Gastroesophageal sphincter (tissue), 3 donors: ENCODE measurements at regions not wholly inside any gene's neighbourhood (a gene's known extent, or its start where the extent isn't known, plus 50 kb on each side); places are given as distances from the start of the nearest gene placed in this dataset.

Experiments used
- POLR2AphosphoS5 ChIP-seq: sonication (generic); formaldehyde crosslinking; IDR thresholded peaks from one replicate; pipeline ENCODE4 v1.6.1; 2017; ENCODE audit warnings: antibody characterized with exemption
- TF ChIP-seq, protein P1 (sequence below), 4 experiments: fragments of 200-600 bp in 2 of 4; fragments of 450-650 bp in 2 of 4; sonication (generic) in 1 of 4; IDR thresholded peaks; one replicate each; pipeline ENCODE4 v1.5.1; 2017 to 2019; ENCODE audit warnings: antibody characterized with exemption in 4 of 4, mild to moderate bottlenecking in 2 of 4, moderate library complexity in 2 of 4

DNA sequence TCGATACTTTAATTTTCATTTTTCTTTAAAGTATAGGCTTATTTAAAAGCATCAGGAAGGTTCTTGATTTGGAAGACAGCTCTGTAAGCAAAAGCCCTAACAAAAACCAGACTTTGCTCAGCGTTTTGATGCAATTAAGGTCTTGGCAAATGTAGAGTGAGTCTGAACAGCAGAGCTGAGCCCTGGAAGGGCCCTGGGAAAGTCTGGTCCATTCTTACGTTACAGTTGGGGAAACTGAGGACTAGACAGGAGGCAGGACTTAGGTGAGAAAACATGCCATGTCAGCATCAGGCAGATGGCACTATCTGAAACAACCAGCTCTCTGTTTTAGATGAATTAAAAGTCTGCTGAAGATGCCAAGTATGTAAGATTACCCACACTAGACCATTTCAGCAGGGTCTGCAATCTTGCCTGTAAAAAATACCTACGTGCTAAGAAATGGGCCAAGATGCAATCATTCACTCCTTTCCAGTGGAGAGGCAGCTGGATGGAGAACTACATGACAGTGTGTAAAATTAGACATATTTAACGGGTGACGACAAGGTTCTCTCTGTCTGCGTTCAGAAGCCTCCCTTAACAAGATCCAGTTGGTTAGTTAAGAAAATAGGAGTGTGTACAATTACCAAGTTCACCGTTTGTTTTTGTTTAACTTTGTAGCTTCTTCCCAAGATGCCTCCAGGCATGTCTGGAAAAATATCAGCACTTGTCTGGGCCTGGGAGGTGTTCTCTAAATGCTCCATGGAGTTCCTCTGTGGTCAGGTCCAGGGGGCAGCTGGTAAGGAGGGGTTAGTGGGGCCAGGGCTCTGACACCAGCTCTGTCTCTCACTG, 502.3 kb upstream of the ZMIZ1 start:
- no peak for TF ChIP-seq POLR2AphosphoS5
- TF ChIP-seq, protein P1, sequence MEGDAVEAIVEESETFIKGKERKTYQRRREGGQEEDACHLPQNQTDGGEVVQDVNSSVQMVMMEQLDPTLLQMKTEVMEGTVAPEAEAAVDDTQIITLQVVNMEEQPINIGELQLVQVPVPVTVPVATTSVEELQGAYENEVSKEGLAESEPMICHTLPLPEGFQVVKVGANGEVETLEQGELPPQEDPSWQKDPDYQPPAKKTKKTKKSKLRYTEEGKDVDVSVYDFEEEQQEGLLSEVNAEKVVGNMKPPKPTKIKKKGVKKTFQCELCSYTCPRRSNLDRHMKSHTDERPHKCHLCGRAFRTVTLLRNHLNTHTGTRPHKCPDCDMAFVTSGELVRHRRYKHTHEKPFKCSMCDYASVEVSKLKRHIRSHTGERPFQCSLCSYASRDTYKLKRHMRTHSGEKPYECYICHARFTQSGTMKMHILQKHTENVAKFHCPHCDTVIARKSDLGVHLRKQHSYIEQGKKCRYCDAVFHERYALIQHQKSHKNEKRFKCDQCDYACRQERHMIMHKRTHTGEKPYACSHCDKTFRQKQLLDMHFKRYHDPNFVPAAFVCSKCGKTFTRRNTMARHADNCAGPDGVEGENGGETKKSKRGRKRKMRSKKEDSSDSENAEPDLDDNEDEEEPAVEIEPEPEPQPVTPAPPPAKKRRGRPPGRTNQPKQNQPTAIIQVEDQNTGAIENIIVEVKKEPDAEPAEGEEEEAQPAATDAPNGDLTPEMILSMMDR (IDR thresholded peaks at IDR 0.05) = no peak
